ENCODE measurements at regions not wholly inside any gene's neighbourhood (a gene's known extent, or its start where the extent isn't known, plus 50 kb on each side); places are given as distances from the start of the nearest gene placed in this dataset.

DNA sequence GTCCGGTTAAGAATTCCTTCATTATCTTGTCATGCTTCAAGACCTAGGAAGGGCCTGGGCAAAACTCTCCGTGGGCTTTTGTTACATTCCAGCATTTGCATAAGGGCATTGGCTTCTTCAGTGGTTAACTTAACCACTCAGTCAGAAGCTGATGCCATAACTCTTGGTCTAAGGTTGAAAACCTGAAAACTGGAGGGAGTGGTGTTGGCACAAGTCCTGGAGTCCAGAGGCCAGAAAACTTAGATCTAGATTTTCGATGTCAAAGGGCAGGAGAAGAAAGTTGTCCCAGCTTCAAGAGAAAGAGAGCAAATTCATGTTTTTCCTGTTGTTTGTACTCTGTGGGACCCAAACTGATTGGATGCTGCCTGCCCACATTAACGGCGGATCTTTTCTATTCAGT, 86.6 kb upstream of the GC start (continued):
- no peak for TF ChIP-seq ZNF274 (IDR thresholded peaks at IDR 0.05; ENCODE audit: low read depth, low read length)
- TF ChIP-seq ELF1 (IDR thresholded peaks at IDR 0.05; ENCODE audit: borderline replicate concordance, low read depth), result no peak
- TF ChIP-seq RAD21 (IDR thresholded peaks at IDR 0.05; ENCODE audit: low read depth), result no peak
- TF ChIP-seq, protein P1, sequence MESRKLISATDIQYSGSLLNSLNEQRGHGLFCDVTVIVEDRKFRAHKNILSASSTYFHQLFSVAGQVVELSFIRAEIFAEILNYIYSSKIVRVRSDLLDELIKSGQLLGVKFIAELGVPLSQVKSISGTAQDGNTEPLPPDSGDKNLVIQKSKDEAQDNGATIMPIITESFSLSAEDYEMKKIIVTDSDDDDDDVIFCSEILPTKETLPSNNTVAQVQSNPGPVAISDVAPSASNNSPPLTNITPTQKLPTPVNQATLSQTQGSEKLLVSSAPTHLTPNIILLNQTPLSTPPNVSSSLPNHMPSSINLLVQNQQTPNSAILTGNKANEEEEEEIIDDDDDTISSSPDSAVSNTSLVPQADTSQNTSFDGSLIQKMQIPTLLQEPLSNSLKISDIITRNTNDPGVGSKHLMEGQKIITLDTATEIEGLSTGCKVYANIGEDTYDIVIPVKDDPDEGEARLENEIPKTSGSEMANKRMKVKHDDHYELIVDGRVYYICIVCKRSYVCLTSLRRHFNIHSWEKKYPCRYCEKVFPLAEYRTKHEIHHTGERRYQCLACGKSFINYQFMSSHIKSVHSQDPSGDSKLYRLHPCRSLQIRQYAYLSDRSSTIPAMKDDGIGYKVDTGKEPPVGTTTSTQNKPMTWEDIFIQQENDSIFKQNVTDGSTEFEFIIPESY (IDR thresholded peaks at IDR 0.05; ENCODE audit: extremely low read depth, insufficient replicate concordance, low read length), result no peak

GRCh38 chr4:71872221-71872620, 88.3 kb upstream of the GC start:
- Histone ChIP-seq H3K27ac (ENCODE audit: low read depth, low read length) (no peak overlapping the region), H3K79me2 (ENCODE audit: insufficient read depth, low read length) (no peaks in the 10 kb centered on the region), H4K20me1 (ENCODE audit: insufficient read depth) (no peaks in the 10 kb centered on the region), H2AFZ (ENCODE audit: low read depth, low read length, poor library complexity, severe bottlenecking) (no peak overlapping the region), H3K4me1 (ENCODE audit: control insufficient read depth in 1 of 2, insufficient read depth in 2 of 2, low read length in 2 of 2) (no peaks in the 10 kb centered on the region), H3K4me3 (replicated peaks in 1 of 2; ENCODE audit: low read depth in 1 of 2, low read length in 2 of 2) (no peak overlapping the region), H3K9me2 (ENCODE audit: insufficient read depth) (no peaks in the 10 kb centered on the region), H3K4me2 (ENCODE audit: low read length) (no peak overlapping the region), H3K9me3 (ENCODE audit: control insufficient read depth in 1 of 2, insufficient read depth in 1 of 2, low read depth in 1 of 2, low read length in 2 of 2) (peaks cover 3 to 11% of the 10 kb centered on the region in 2 experiments; a peak in 2 of 4 replicates), H3K27me3 (ENCODE audit: insufficient read depth, low read length) (no peaks in the 10 kb centered on the region), H3K9ac (ENCODE audit: low read length) (no peak overlapping the region), H3K36me3 (ENCODE audit: control insufficient read depth in 1 of 2, insufficient read depth in 2 of 2, low read length in 2 of 2) (no peaks in the 10 kb centered on the region)
- ChIA-PET RAD21 (ENCODE audit: low non-redundant PET in 1 of 2, low total read pairs in 2 of 2, uncharacterized antibody in 2 of 2, unreplicated experiment in 2 of 2) (no interaction called here), CTCF (no interaction called here), POLR2A (no interaction called here)
- ATAC-seq (no peak), DNase-seq (ENCODE audit: low read depth, low spot score) (no peak)
- BruUV-seq (replicated peaks), result no TSS peak
- intact Hi-C loops (cut with micrococcal nuclease), result no loop called here
- no peak for TF ChIP-seq FOSL1 (IDR thresholded peaks at IDR 0.05; ENCODE audit: low read depth)
- TF ChIP-seq ZFX (IDR thresholded peaks at IDR 0.05), result no peak
- no peak for TF ChIP-seq CEBPB (IDR thresholded peaks at IDR 0.05; ENCODE audit: low read depth)
- no peak for TF ChIP-seq POLR2AphosphoS5 (IDR thresholded peaks at IDR 0.05; ENCODE audit: low read depth, low read length)
- no peak for TF ChIP-seq CTCF (IDR thresholded peaks at IDR 0.05 in 2 of 3, conservative IDR thresholded peaks at IDR 0.05 in 1 of 3; ENCODE audit: borderline replicate concordance in 1 of 3, insufficient read depth in 1 of 3, low read depth in 2 of 3, low read length in 2 of 3)
- TF ChIP-seq CBX3 (IDR thresholded peaks at IDR 0.05; ENCODE audit: low read depth), result no peak
- TF ChIP-seq TCF7L2 (IDR thresholded peaks at IDR 0.05; ENCODE audit: borderline replicate concordance, extremely low read depth, insufficient read depth, insufficient read length), result no peak
- TF ChIP-seq ELF1 (IDR thresholded peaks at IDR 0.05; ENCODE audit: borderline replicate concordance, low read depth), result no peak
- TF ChIP-seq ZNF274 (IDR thresholded peaks at IDR 0.05; ENCODE audit: low read depth, low read length), result no peak
- no peak for TF ChIP-seq EZH2phosphoT487 (IDR thresholded peaks at IDR 0.05; ENCODE audit: borderline replicate concordance)
- TF ChIP-seq YY1 (IDR thresholded peaks at IDR 0.05; ENCODE audit: extremely low read depth, insufficient replicate concordance, low read depth, low read length), result no peak
- no peak for TF ChIP-seq POLR2A (IDR thresholded peaks at IDR 0.05; ENCODE audit: borderline replicate concordance, extremely low read depth, insufficient read depth, insufficient read length)
- TF ChIP-seq, protein P1 (IDR thresholded peaks at IDR 0.05; ENCODE audit: extremely low read depth, insufficient replicate concordance, low read length), result no peak
- no peak for TF ChIP-seq SRF (IDR thresholded peaks at IDR 0.05; ENCODE audit: low read depth)

Data from HCT116 (cell line).